Stomach (tissue), 8 donors: ENCODE measurements at regions not wholly inside any gene's neighbourhood (a gene's known extent, or its start where the extent isn't known, plus 50 kb on each side); places are given as distances from the start of the nearest gene placed in this dataset.
A peak's percentile ranks its signal among the peaks of the same experiment; 100 is the strongest.

Experiments
- DNase-seq, 2 donors: peaks; one replicate each; pipeline versions ENCODE4 v3.0.0 to v3.0.0-alpha.2; 2013 to 2019
- H3K27ac ChIP-seq, 5 donors: fragments of 200-600 bp in 4 of 5; sonication (generic) in 4 of 5; one replicate each; pipeline ENCODE4 v1.5.1; 2013 to 2019; ENCODE audit warnings: mild to moderate bottlenecking in 1 of 5, moderate library complexity in 1 of 5
- H3K27me3 ChIP-seq, 3 donors: fragments of 200-600 bp; sonication (generic); one replicate each; pipeline ENCODE4 v1.5.1; 2017 to 2019; ENCODE audit warnings: mixed run types in 1 of 3
- H3K36me3 ChIP-seq, 4 donors: fragments of 200-600 bp; sonication (generic); 1 replicate in 3 of 4; 2 replicates in 1 of 4; pipeline ENCODE4 v1.5.1; 2016 to 2019
- H3K4me1 ChIP-seq, 4 donors: fragments of 200-600 bp; sonication (generic); one replicate each; pipeline ENCODE4 v1.5.1; 2016 to 2019
- H3K4me3 ChIP-seq, 4 donors: fragments of 200-600 bp; sonication (generic) in 3 of 4; one replicate each; pipeline ENCODE4 v1.5.1; 2016 to 2019; ENCODE audit warnings: mild to moderate bottlenecking in 1 of 4
- H3K9me3 ChIP-seq, 4 donors: fragments of 200-600 bp; sonication (generic); one replicate each; pipeline ENCODE4 v1.5.1; 2016 to 2019
- EP300 ChIP-seq: sonication (generic); formaldehyde crosslinking; IDR thresholded peaks from one replicate; pipeline ENCODE4 v1.6.1; 2017; ENCODE audit warnings: antibody characterized with exemption
- POLR2A ChIP-seq, 4 donors: fragments of 450-650 bp; IDR thresholded peaks; one replicate each; pipeline ENCODE4 v1.6.1; 2016; ENCODE audit warnings: antibody characterized with exemption in 4 of 4, control low read depth in 2 of 4, mild to moderate bottlenecking in 1 of 4, moderate library complexity in 1 of 4
- POLR2AphosphoS5 ChIP-seq, 3 donors: sonication (generic); formaldehyde crosslinking; IDR thresholded peaks; one replicate each; pipeline ENCODE4 v1.6.1; 2016; ENCODE audit warnings: antibody characterized with exemption in 3 of 3
- WGBS, 5 donors: extraction: QIAGEN DNeasy Blood & Tissue Kit in 3 of 5; methylation state at CpG; one replicate each; pipeline versions ENCODE4 v1.1.5 to v1.1.7; 2013 to 2018; 5-methylcytosine and 5-hydroxymethylcytosine counted together
- intact Hi-C: fragments of 100-400 bp; cut with DNase I; formaldehyde crosslinking; loops from one replicate; pipeline ENCODE4 v1.15.1; 2023; ENCODE audit warnings: low total_unique reads
- TF ChIP-seq, protein P1 (sequence below), 7 experiments: fragments of 450-650 bp in 4 of 7; fragments of 200-600 bp in 3 of 7; sonication (generic) in 3 of 7; IDR thresholded peaks; one replicate each; pipeline ENCODE4 v1.5.1; 2016 to 2019; ENCODE audit warnings: antibody characterized with exemption in 7 of 7, control low read depth in 2 of 7, mild to moderate bottlenecking in 1 of 7
- donor health status: healthy with polysubstance abuse.
- donor health status: Bipolar disorder and iron deficiency.
- donor health status: healthy.

DNA sequence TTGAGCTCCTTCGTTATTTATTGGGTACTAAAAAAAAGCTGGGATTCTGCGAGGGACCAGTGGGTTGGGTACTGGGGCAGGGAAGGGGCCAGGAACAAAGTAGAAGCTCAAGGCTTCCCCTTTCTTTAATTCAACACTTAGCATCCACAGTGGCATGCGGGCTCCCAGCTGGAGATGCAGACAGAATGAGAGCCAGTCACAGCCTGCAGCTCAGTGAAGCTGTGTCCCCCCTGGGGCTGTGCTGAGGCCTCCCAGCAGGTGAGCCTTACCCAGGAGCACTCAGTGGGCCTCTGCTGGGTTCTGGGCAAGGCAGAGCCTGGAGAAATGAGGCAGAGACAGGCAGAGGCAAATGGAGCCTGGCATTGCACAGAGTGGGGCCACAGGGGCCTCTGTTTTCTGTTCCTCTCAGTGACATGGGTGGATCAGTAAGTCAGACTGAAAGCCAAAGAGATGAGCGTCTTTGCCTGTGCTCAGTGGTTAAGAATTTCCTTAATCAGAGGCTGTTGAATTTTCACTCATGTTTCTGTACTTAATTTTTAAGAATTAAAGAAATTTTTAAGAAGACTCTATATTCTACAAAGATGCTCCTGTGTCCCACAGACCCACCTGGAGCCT lies 181.4 kb upstream of the RBPJ start:
- H3K27me3 ChIP-seq, result no peaks in the 10 kb centered on the region

DNA sequence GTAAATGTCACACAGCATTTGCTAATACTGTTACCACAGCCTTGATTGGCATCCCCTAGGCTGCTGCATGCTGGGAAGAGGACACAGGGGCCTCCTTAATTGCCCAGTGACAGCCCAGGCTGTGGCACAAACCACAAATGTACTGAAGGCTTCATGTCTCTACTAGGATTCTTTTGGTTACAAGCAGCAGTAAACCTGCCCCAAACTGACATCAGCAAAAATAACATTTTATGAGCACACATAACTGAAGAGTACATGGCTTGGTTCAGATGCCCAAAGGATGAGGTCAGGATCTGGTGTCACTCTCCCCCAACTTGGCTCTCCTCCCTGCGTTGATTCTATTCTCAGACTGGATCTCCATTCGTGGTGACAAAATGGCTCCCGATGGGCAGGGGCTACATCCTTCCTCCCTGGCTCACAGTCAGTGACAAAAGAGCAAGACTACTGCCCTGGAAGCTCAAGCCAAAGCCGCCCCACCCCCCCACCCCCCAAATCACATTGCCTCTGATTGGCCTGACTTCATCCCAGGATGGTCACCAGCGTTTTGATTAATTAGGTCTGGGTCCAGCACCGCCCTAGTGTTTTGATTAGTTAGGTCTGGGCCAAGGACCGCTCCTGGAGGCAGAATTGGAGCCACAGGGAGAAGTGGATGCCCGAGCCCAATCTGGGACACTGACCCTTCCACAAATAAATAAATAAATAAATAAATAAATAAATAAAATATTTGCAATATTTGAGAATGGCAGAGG lies 180.5 kb upstream of the RBPJ start:
- TF ChIP-seq POLR2A (IDR thresholded peaks at IDR 0.05), result no peak
- TF ChIP-seq POLR2AphosphoS5 (IDR thresholded peaks at IDR 0.05), result no peak
- TF ChIP-seq, protein P1, sequence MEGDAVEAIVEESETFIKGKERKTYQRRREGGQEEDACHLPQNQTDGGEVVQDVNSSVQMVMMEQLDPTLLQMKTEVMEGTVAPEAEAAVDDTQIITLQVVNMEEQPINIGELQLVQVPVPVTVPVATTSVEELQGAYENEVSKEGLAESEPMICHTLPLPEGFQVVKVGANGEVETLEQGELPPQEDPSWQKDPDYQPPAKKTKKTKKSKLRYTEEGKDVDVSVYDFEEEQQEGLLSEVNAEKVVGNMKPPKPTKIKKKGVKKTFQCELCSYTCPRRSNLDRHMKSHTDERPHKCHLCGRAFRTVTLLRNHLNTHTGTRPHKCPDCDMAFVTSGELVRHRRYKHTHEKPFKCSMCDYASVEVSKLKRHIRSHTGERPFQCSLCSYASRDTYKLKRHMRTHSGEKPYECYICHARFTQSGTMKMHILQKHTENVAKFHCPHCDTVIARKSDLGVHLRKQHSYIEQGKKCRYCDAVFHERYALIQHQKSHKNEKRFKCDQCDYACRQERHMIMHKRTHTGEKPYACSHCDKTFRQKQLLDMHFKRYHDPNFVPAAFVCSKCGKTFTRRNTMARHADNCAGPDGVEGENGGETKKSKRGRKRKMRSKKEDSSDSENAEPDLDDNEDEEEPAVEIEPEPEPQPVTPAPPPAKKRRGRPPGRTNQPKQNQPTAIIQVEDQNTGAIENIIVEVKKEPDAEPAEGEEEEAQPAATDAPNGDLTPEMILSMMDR (IDR thresholded peaks at IDR 0.05), result no peak
- no peak for TF ChIP-seq EP300
- H3K4me3 ChIP-seq, result no peak overlapping the region
- 85 to 93% (median 89%) methylated on average over 8 of the region's 8 CpGs for WGBS, 5 donors
- H3K36me3 ChIP-seq, result no peaks in the 10 kb centered on the region
- H3K27me3 ChIP-seq, result no peaks in the 10 kb centered on the region
- intact Hi-C loops, result no loop called here
- peaks cover 0 to 24% (median 15%) of the 10 kb centered on the region in 4 donors for H3K4me1 ChIP-seq
- no peak for DNase-seq
- H3K27ac ChIP-seq, result peak overlapping the region; percentile 39 to 81 (median 75)
- H3K9me3 ChIP-seq, result no peaks in the 10 kb centered on the region

More for the DNA sequence above, 181.4 kb upstream of the RBPJ start:
- Histone ChIP-seq H3K4me3 (no peak overlapping the region), H3K36me3 (no peaks in the 10 kb centered on the region), H3K9me3 (no peaks in the 10 kb centered on the region), H3K4me1 (peaks cover 0 to 19% (median 12%) of the 10 kb centered on the region in 4 donors), H3K27ac (peak overlapping the region in 3 of 5 donors; percentile 75 to 81 (median 75))
- WGBS, 5 donors, result 85 to 94% (median 91%) methylated on average over 3 to 4 of the region's 4 CpGs
- intact Hi-C loops, result no loop called here
- TF ChIP-seq EP300, result no peak
- no peak for TF ChIP-seq POLR2AphosphoS5 (IDR thresholded peaks at IDR 0.05)
- TF ChIP-seq POLR2A (IDR thresholded peaks at IDR 0.05), result no peak
- TF ChIP-seq, protein P1 (IDR thresholded peaks at IDR 0.05), result no peak
- no peak for DNase-seq

- 60 to 80% (median 72%) methylated on average over 8 of the region's 8 CpGs for WGBS, 5 donors
- Histone ChIP-seq H3K27me3 (no peaks in the 10 kb centered on the region), H3K4me1 (peaks cover 0 to 26% (median 16%) of the 10 kb centered on the region in 4 donors), H3K9me3 (no peaks in the 10 kb centered on the region), H3K36me3 (no peaks in the 10 kb centered on the region), H3K27ac (peak overlapping the region; percentile 9 to 81 (median 75)), H3K4me3 (no peak overlapping the region)
- DNase-seq, result no peak
- TF ChIP-seq EP300 (no peak), POLR2AphosphoS5 (IDR thresholded peaks at IDR 0.05) (no peak), POLR2A (IDR thresholded peaks at IDR 0.05) (no peak)
- TF ChIP-seq, protein P1 (IDR thresholded peaks at IDR 0.05), result no peak
- intact Hi-C loops, result no loop called here
Observed at GRCh38 chr4:26141051-26141721, 179.6 kb upstream of the RBPJ start.

- H3K4me3 ChIP-seq, result no peak overlapping the region
- WGBS, 5 donors, result 52 to 74% (median 70%) methylated on average over 8 of the region's 8 CpGs
- TF ChIP-seq POLR2AphosphoS5 (IDR thresholded peaks at IDR 0.05), result peak; percentile 45 to 62 (median 61)
- no peak for TF ChIP-seq POLR2A (IDR thresholded peaks at IDR 0.05)
- H3K4me1 ChIP-seq, result peaks cover 0 to 26% (median 16%) of the 10 kb centered on the region in 4 donors
- intact Hi-C loops, result no loop called here
- no peaks in the 10 kb centered on the region for H3K9me3 ChIP-seq
- H3K27ac ChIP-seq, result peak overlapping the region; percentile 32 to 81 (median 75)
- DNase-seq, result peak; percentile 31 to 54
- H3K27me3 ChIP-seq, result no peaks in the 10 kb centered on the region
- H3K36me3 ChIP-seq, result no peaks in the 10 kb centered on the region
Observed at GRCh38 chr4:26141911-26142638, 178.7 kb upstream of the RBPJ start.
